ENCODE measurements at regions not wholly inside any gene's neighbourhood (a gene's known extent, or its start where the extent isn't known, plus 50 kb on each side); places are given as distances from the start of the nearest gene placed in this dataset.
A peak's percentile ranks its signal among the peaks of the same experiment; 100 is the strongest.
"Not testable (repeated sequence)": the region's sequence is repeated elsewhere in the genome, so short reads cannot be mapped to it uniquely, and the experiment has no call there.

GRCh38 chr17:26881195-26881594 lies 412.7 kb upstream of the WSB1 start:
- not testable (repeated sequence) for H3K36me3 ChIP-seq; H3K9me3 ChIP-seq; H3K27me3 ChIP-seq (replicated peaks; ENCODE audit: insufficient read depth); DNase-seq (ENCODE audit: low spot score); H3K4me3 ChIP-seq; H3K4me1 ChIP-seq (ENCODE audit: control insufficient read depth in 1 of 2, low read depth in 2 of 2); H3K27ac ChIP-seq
- ATAC-seq (ENCODE audit: insufficient number of reproducible peaks, low FRiP score, low read depth), result peak; percentile 15

- not testable (repeated sequence) for H3K4me3 ChIP-seq; DNase-seq (ENCODE audit: low spot score); H3K27me3 ChIP-seq (replicated peaks; ENCODE audit: insufficient read depth); H3K9me3 ChIP-seq; H3K36me3 ChIP-seq; H3K4me1 ChIP-seq (ENCODE audit: control insufficient read depth in 1 of 2, low read depth in 2 of 2); H3K27ac ChIP-seq
- peak; percentile 97 for ATAC-seq (ENCODE audit: insufficient number of reproducible peaks, low FRiP score, low read depth)
Measured at GRCh38 chr17:26882097-26882761, 411.7 kb upstream of the WSB1 start.

- DNase-seq (ENCODE audit: low spot score); H3K27ac ChIP-seq; H3K9me3 ChIP-seq; H3K36me3 ChIP-seq; H3K27me3 ChIP-seq (replicated peaks; ENCODE audit: insufficient read depth); H3K4me1 ChIP-seq (ENCODE audit: control insufficient read depth in 1 of 2, low read depth in 2 of 2); H3K4me3 ChIP-seq: not testable (repeated sequence)
- peak; percentile 38 for ATAC-seq (ENCODE audit: insufficient number of reproducible peaks, low FRiP score, low read depth)
Measured at GRCh38 chr17:26883878-26884740, 409.8 kb upstream of the WSB1 start.

- not testable (repeated sequence) for H3K27me3 ChIP-seq (replicated peaks; ENCODE audit: insufficient read depth); H3K4me3 ChIP-seq; DNase-seq (ENCODE audit: low spot score); H3K9me3 ChIP-seq; H3K4me1 ChIP-seq (ENCODE audit: control insufficient read depth in 1 of 2, low read depth in 2 of 2); H3K36me3 ChIP-seq; H3K27ac ChIP-seq
- ATAC-seq (ENCODE audit: insufficient number of reproducible peaks, low FRiP score, low read depth), result peak; percentile 17
Measured at GRCh38 chr17:26884741-26885059, 409.2 kb upstream of the WSB1 start.

- not testable (repeated sequence) for H3K4me3 ChIP-seq; H3K36me3 ChIP-seq; H3K27me3 ChIP-seq (replicated peaks; ENCODE audit: insufficient read depth); H3K27ac ChIP-seq; H3K9me3 ChIP-seq; DNase-seq (ENCODE audit: low spot score); H3K4me1 ChIP-seq (ENCODE audit: control insufficient read depth in 1 of 2, low read depth in 2 of 2)
- peak; percentile 9 for ATAC-seq (ENCODE audit: insufficient number of reproducible peaks, low FRiP score, low read depth)
Measured at GRCh38 chr17:26885244-26885970, 408.5 kb upstream of the WSB1 start.

Data from thoracic aorta (tissue), 2 donors.